Heart left ventricle (tissue), 13 donors: ENCODE measurements at regions not wholly inside any gene's neighbourhood (a gene's known extent, or its start where the extent isn't known, plus 50 kb on each side); places are given as distances from the start of the nearest gene placed in this dataset.

Source experiments
- POLR2A ChIP-seq, 2 donors: fragments of 450-650 bp; IDR thresholded peaks; one replicate each; pipeline ENCODE4 v1.6.1; 2017; ENCODE audit warnings: antibody characterized with exemption in 2 of 2, mild to moderate bottlenecking in 2 of 2, moderate library complexity in 2 of 2
- TF ChIP-seq, protein P1 (sequence below), 12 donors: fragments of 200-600 bp; sonication (generic) in 4 of 12; IDR thresholded peaks; one replicate each; pipeline versions ENCODE4 v1.5.0 to v1.8.0; 2018 to 2022; ENCODE audit warnings: antibody characterized with exemption in 12 of 12, mild to moderate bottlenecking in 5 of 12
- donor health status: ischemic (EF 13 %, LVEDD 7.1; RV severe dilation, severe dysfunction).
- donor health status: DM: no; HTN: yes; CAD: no.
- donor health status: DM: no; HTN: no; CAD: no.
- donor health status: ischemic (EF 25% LVEDD 6.9; RV normal size, moderate dysfunction).
- donor health status: ischemic (EF 25% LVEDD 5.7; RV mildly dilated, moderate dysfunction).
- donor health status: ischemic (EF 35%, LVEDD 5.7; RV mildly dilated, moderate dysfunction).
- donor health status: nonischemic (EF 11% LVEDD 7.7; RV severe dilation, severe dysfunction).
- donor health status: DM: yes; HTN: yes; CAD: no.
- donor health status: PGD.
- donor health status: ischemic (EF 29% LVEDD 5.4; RV normal size, mild dysfunction).
- donor health status: nonischemic (EF 23%, LVEDD 6.1; RV moderate dilation, normal function).

DNA sequence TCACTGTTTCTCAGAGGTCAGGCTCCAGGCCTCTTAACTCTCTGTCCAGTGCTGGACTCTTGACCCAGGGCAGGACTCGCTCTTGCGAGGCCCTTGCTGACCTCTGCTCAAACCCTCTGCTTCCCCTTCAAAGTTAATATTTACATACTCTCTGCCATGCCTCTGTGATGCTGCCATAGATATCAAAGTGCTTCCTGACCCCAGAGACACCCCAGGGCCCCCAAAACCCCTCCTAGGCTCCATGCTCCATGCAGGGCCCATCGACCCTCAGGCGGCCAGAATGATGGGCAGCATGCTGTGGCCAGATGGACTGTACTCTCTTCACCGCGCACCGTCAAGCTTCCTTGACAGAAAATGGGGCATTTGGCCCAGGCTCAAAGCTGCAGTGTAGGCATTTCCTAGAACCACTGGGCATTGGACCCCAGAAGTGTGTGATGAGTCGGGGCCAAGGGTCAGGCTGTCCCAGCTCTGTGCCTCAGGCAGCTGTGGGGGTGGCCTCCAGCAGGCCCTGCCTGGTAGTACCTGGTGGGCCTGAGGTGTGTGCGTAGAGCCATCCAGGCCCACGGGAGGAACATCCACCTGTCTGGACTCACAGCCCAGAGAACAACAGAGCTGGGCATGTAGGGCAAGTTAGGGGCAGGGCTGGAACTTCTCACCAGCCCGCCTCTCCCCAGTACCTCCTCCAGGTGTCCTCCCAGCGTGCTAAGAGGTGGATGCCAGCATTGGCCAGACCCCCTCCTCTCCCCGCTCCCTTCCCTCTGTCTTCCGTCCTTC is 142.8 kb downstream of the VEGFA start:
- TF ChIP-seq, protein P1, sequence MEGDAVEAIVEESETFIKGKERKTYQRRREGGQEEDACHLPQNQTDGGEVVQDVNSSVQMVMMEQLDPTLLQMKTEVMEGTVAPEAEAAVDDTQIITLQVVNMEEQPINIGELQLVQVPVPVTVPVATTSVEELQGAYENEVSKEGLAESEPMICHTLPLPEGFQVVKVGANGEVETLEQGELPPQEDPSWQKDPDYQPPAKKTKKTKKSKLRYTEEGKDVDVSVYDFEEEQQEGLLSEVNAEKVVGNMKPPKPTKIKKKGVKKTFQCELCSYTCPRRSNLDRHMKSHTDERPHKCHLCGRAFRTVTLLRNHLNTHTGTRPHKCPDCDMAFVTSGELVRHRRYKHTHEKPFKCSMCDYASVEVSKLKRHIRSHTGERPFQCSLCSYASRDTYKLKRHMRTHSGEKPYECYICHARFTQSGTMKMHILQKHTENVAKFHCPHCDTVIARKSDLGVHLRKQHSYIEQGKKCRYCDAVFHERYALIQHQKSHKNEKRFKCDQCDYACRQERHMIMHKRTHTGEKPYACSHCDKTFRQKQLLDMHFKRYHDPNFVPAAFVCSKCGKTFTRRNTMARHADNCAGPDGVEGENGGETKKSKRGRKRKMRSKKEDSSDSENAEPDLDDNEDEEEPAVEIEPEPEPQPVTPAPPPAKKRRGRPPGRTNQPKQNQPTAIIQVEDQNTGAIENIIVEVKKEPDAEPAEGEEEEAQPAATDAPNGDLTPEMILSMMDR (IDR thresholded peaks at IDR 0.05) = no peak
- no peak for TF ChIP-seq POLR2A (IDR thresholded peaks at IDR 0.05)
